Karpas-422 (cell line): ENCODE measurements at regions not wholly inside any gene's neighbourhood (a gene's known extent, or its start where the extent isn't known, plus 50 kb on each side); places are given as distances from the start of the nearest gene placed in this dataset.
A peak's percentile ranks its signal among the peaks of the same experiment; 100 is the strongest.

ENCODE experiments used
- DNase-seq: peaks from one replicate; pipeline ENCODE4 v3.0.0-alpha.2; 2015
- H2AFZ ChIP-seq: fragments of 200-600 bp; sonication (generic); 2 replicates; pipeline ENCODE4 v1.6.1; 2014; ENCODE audit warnings: antibody characterized with exemption, low read length, mixed read lengths
- H3K27ac ChIP-seq: fragments of 200-600 bp; sonication (generic); 2 replicates; pipeline ENCODE4 v1.5.1; 2014; ENCODE audit warnings: mild to moderate bottlenecking, low read length, moderate library complexity
- H3K27me3 ChIP-seq: fragments of 200-600 bp; sonication (generic); 2 replicates; pipeline ENCODE4 v1.6.1; 2014; ENCODE audit warnings: low read length, mixed read lengths
- H3K36me3 ChIP-seq: fragments of 200-600 bp; sonication (generic); 2 replicates; pipeline ENCODE4 v1.6.1; 2014; ENCODE audit warnings: low read length, mixed read lengths; ENCODE audit not compliant: insufficient read depth
- H3K4me1 ChIP-seq: fragments of 200-600 bp; sonication (generic); 2 replicates; pipeline ENCODE4 v1.6.1; 2014; ENCODE audit warnings: mild to moderate bottlenecking, low read length, mixed read lengths
- H3K4me2 ChIP-seq: fragments of 200-600 bp; sonication (generic); 2 replicates; pipeline ENCODE4 v1.6.1; 2014; ENCODE audit warnings: low read length, low read depth, mild to moderate bottlenecking; ENCODE audit not compliant: poor library complexity, severe bottlenecking
- H3K4me3 ChIP-seq: fragments of 200-600 bp; sonication (generic); 2 replicates; pipeline ENCODE4 v1.5.1; 2014; ENCODE audit warnings: mild to moderate bottlenecking, antibody characterized with exemption, low read length, mixed read lengths
- H3K79me2 ChIP-seq: fragments of 200-600 bp; sonication (generic); 2 replicates; pipeline ENCODE4 v1.6.1; 2014; ENCODE audit warnings: mild to moderate bottlenecking, low read length, mixed read lengths
- H3K9ac ChIP-seq: fragments of 200-600 bp; sonication (generic); 2 replicates; pipeline ENCODE4 v1.6.0; 2014; ENCODE audit warnings: low read length
- H3K9me2 ChIP-seq: fragments of 200-600 bp; sonication (generic), shearing (Covaris generic); replicated peaks from 2 replicates; pipeline ENCODE4 v1.6.0; 2014; ENCODE audit warnings: mild to moderate bottlenecking, low read length, moderate library complexity; ENCODE audit not compliant: insufficient read depth
- H3K9me3 ChIP-seq: fragments of 300-700, 200-600 bp; sonication (generic); 2 replicates; pipeline ENCODE4 v1.6.1; 2014; ENCODE audit warnings: low read length, mixed read lengths
- H4K20me1 ChIP-seq: fragments of 200-600 bp; sonication (generic); 2 replicates; pipeline ENCODE4 v1.6.1; 2014; ENCODE audit warnings: mild to moderate bottlenecking, antibody characterized with exemption, low read length, low read depth; ENCODE audit not compliant: insufficient read depth

GRCh38 chr1:230499496-230499895 is 73.4 kb upstream of the PGBD5 start:
- no peaks in the 10 kb centered on the region for H3K9me2 ChIP-seq
- no peak overlapping the region for H3K27ac ChIP-seq
- H3K4me3 ChIP-seq: no peak overlapping the region
- H4K20me1 ChIP-seq: no peaks in the 10 kb centered on the region
- no peaks in the 10 kb centered on the region for H3K79me2 ChIP-seq
- H2AFZ ChIP-seq: no peak overlapping the region
- no peaks in the 10 kb centered on the region for H3K36me3 ChIP-seq
- no peak overlapping the region for H3K9ac ChIP-seq
- H3K27me3 ChIP-seq: no peaks in the 10 kb centered on the region
- DNase-seq: no peak
- H3K4me1 ChIP-seq: no peaks in the 10 kb centered on the region
- H3K4me2 ChIP-seq: no peak overlapping the region
- no peaks in the 10 kb centered on the region for H3K9me3 ChIP-seq

GRCh38 chr1:230498704-230499103 is 72.6 kb upstream of the PGBD5 start:
- H3K27ac ChIP-seq: no peak overlapping the region
- H3K9me3 ChIP-seq: no peaks in the 10 kb centered on the region
- no peaks in the 10 kb centered on the region for H3K4me1 ChIP-seq
- no peak overlapping the region for H3K9ac ChIP-seq
- H3K36me3 ChIP-seq: no peaks in the 10 kb centered on the region
- H3K4me3 ChIP-seq: no peak overlapping the region
- DNase-seq: no peak
- no peaks in the 10 kb centered on the region for H4K20me1 ChIP-seq
- no peaks in the 10 kb centered on the region for H3K79me2 ChIP-seq
- H3K9me2 ChIP-seq: no peaks in the 10 kb centered on the region
- no peak overlapping the region for H3K4me2 ChIP-seq
- no peaks in the 10 kb centered on the region for H3K27me3 ChIP-seq
- H2AFZ ChIP-seq: no peak overlapping the region

- Histone ChIP-seq H2AFZ (no peak overlapping the region), H3K4me3 (no peak overlapping the region), H3K36me3 (no peaks in the 10 kb centered on the region), H3K9me2 (no peaks in the 10 kb centered on the region), H4K20me1 (no peaks in the 10 kb centered on the region), H3K9me3 (no peaks in the 10 kb centered on the region), H3K9ac (no peak overlapping the region), H3K4me2 (no peak overlapping the region), H3K4me1 (no peaks in the 10 kb centered on the region), H3K27ac (no peak overlapping the region), H3K79me2 (no peaks in the 10 kb centered on the region), H3K27me3 (no peaks in the 10 kb centered on the region)
- no peak for DNase-seq
Measured at GRCh38 chr1:230496451-230496850, 70.3 kb upstream of the PGBD5 start.

- H3K4me2 ChIP-seq: no peak overlapping the region
- no peaks in the 10 kb centered on the region for H3K9me3 ChIP-seq
- H3K36me3 ChIP-seq: no peaks in the 10 kb centered on the region
- no peaks in the 10 kb centered on the region for H3K27me3 ChIP-seq
- H3K4me1 ChIP-seq: no peaks in the 10 kb centered on the region
- no peaks in the 10 kb centered on the region for H3K9me2 ChIP-seq
- H4K20me1 ChIP-seq: no peaks in the 10 kb centered on the region
- no peak overlapping the region for H2AFZ ChIP-seq
- no peak overlapping the region for H3K4me3 ChIP-seq
- DNase-seq: peak; percentile 68
- no peak overlapping the region for H3K27ac ChIP-seq
- H3K79me2 ChIP-seq: no peaks in the 10 kb centered on the region
- no peak overlapping the region for H3K9ac ChIP-seq
Measured at GRCh38 chr1:230495891-230496385, 69.8 kb upstream of the PGBD5 start.

GRCh38 chr1:230495076-230495475 is 68.9 kb upstream of the PGBD5 start:
- H2AFZ ChIP-seq: no peak overlapping the region
- H3K9me3 ChIP-seq: no peaks in the 10 kb centered on the region
- no peak overlapping the region for H3K9ac ChIP-seq
- no peaks in the 10 kb centered on the region for H3K9me2 ChIP-seq
- no peak overlapping the region for H3K4me2 ChIP-seq
- no peaks in the 10 kb centered on the region for H3K4me1 ChIP-seq
- H3K79me2 ChIP-seq: no peaks in the 10 kb centered on the region
- no peaks in the 10 kb centered on the region for H3K36me3 ChIP-seq
- no peaks in the 10 kb centered on the region for H3K27me3 ChIP-seq
- no peak overlapping the region for H3K4me3 ChIP-seq
- DNase-seq: no peak
- no peaks in the 10 kb centered on the region for H4K20me1 ChIP-seq
- no peak overlapping the region for H3K27ac ChIP-seq

GRCh38 chr1:230494514-230494913 is 68.4 kb upstream of the PGBD5 start:
- Histone ChIP-seq H3K4me2 (no peak overlapping the region), H3K9me3 (no peaks in the 10 kb centered on the region), H2AFZ (no peak overlapping the region), H3K79me2 (no peaks in the 10 kb centered on the region), H4K20me1 (no peaks in the 10 kb centered on the region), H3K4me1 (no peaks in the 10 kb centered on the region), H3K27me3 (no peaks in the 10 kb centered on the region), H3K27ac (no peak overlapping the region), H3K4me3 (no peak overlapping the region), H3K9ac (no peak overlapping the region), H3K9me2 (no peaks in the 10 kb centered on the region), H3K36me3 (no peaks in the 10 kb centered on the region)
- no peak for DNase-seq

GRCh38 chr1:230494026-230494425 is 67.9 kb upstream of the PGBD5 start:
- no peaks in the 10 kb centered on the region for H3K9me2 ChIP-seq
- H3K4me1 ChIP-seq: no peaks in the 10 kb centered on the region
- no peak overlapping the region for H3K4me2 ChIP-seq
- H3K79me2 ChIP-seq: no peaks in the 10 kb centered on the region
- H3K4me3 ChIP-seq: no peak overlapping the region
- H2AFZ ChIP-seq: no peak overlapping the region
- DNase-seq: no peak
- no peak overlapping the region for H3K9ac ChIP-seq
- H3K9me3 ChIP-seq: no peaks in the 10 kb centered on the region
- H3K36me3 ChIP-seq: no peaks in the 10 kb centered on the region
- no peaks in the 10 kb centered on the region for H4K20me1 ChIP-seq
- no peak overlapping the region for H3K27ac ChIP-seq
- H3K27me3 ChIP-seq: no peaks in the 10 kb centered on the region

- no peaks in the 10 kb centered on the region for H3K36me3 ChIP-seq
- H3K4me2 ChIP-seq: no peak overlapping the region
- no peak overlapping the region for H2AFZ ChIP-seq
- no peaks in the 10 kb centered on the region for H3K4me1 ChIP-seq
- no peak overlapping the region for H3K9ac ChIP-seq
- no peaks in the 10 kb centered on the region for H3K9me2 ChIP-seq
- H3K4me3 ChIP-seq: no peak overlapping the region
- no peaks in the 10 kb centered on the region for H3K9me3 ChIP-seq
- H3K27ac ChIP-seq: no peak overlapping the region
- DNase-seq: no peak
- H3K27me3 ChIP-seq: no peaks in the 10 kb centered on the region
- H4K20me1 ChIP-seq: no peaks in the 10 kb centered on the region
- H3K79me2 ChIP-seq: no peaks in the 10 kb centered on the region
Measured at GRCh38 chr1:230493264-230493663, 67.1 kb upstream of the PGBD5 start.

GRCh38 chr1:230490436-230490835 is 64.3 kb upstream of the PGBD5 start:
- no peaks in the 10 kb centered on the region for H3K27me3 ChIP-seq
- no peak overlapping the region for H2AFZ ChIP-seq
- no peaks in the 10 kb centered on the region for H3K79me2 ChIP-seq
- no peaks in the 10 kb centered on the region for H3K36me3 ChIP-seq
- DNase-seq: no peak
- H3K27ac ChIP-seq: no peak overlapping the region
- H3K9ac ChIP-seq: no peak overlapping the region
- no peak overlapping the region for H3K4me3 ChIP-seq
- no peaks in the 10 kb centered on the region for H4K20me1 ChIP-seq
- H3K4me1 ChIP-seq: no peaks in the 10 kb centered on the region
- H3K9me2 ChIP-seq: no peaks in the 10 kb centered on the region
- H3K9me3 ChIP-seq: no peaks in the 10 kb centered on the region
- no peak overlapping the region for H3K4me2 ChIP-seq
